Choroid plexus epithelial cell (primary cell): ENCODE measurements at regions not wholly inside any gene's neighbourhood (a gene's known extent, or its start where the extent isn't known, plus 50 kb on each side); places are given as distances from the start of the nearest gene placed in this dataset.

Experiments
- DNase-seq: peaks from one replicate; pipeline ENCODE4 v3.0.0-alpha.2; 2010; ENCODE audit warnings: low read depth
- H3K4me3 ChIP-seq: 2 replicates; pipeline ENCODE4 v1.5.1; 2011; ENCODE audit warnings: low read depth, mild to moderate bottlenecking, control low read depth, low read length, moderate library complexity
- TF ChIP-seq, protein P1 (sequence below): conservative IDR thresholded peaks from 2 replicates; pipeline ENCODE4 v1.5.1; 2011; ENCODE audit warnings: low read depth, mild to moderate bottlenecking, control low read depth, inconsistent platforms, low read length, moderate library complexity

DNA sequence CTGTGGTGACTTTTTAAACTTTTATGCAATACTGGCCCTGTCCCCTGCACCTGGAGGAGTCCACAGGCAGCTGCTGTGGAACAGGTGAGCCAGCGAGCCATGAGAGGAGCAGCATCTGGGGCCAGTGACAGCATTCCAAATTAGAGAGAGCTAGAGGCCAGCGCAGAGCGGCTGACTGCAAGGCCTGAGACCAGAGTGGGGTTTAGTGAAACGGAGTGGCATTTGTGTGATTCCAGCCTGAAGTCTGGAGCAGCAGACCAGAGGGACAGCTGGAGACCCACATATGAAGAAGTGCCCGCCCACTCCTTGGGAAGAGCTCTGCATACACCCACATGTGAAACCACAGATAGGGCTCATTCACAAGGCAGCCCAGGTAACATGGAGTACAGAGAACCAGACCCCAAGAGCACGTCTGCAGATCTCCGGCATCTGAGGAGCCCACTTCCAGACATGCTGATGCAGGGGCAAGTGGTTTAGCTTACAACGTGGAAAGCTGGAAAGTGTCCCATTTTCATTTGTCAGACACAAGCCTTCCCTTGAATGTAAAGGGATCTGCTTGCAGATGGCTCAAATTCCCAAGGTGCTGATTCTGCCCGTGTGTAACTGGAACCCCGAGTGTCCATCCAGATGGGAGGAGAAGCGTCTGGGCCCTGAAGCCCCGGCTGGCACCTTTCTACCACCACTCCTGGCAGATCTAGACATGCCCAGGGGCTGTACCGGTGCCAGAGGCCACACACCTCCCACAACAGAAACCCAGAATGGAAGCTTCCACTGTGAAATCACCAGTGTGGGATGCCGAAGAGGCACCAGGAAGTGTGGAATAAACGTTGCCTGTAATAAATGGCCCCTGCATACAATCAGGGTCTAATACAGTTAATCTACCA, 256.0 kb upstream of the TCERG1L start:
- DNase-seq = no peak
- no peak overlapping the region for H3K4me3 ChIP-seq
- TF ChIP-seq, protein P1, sequence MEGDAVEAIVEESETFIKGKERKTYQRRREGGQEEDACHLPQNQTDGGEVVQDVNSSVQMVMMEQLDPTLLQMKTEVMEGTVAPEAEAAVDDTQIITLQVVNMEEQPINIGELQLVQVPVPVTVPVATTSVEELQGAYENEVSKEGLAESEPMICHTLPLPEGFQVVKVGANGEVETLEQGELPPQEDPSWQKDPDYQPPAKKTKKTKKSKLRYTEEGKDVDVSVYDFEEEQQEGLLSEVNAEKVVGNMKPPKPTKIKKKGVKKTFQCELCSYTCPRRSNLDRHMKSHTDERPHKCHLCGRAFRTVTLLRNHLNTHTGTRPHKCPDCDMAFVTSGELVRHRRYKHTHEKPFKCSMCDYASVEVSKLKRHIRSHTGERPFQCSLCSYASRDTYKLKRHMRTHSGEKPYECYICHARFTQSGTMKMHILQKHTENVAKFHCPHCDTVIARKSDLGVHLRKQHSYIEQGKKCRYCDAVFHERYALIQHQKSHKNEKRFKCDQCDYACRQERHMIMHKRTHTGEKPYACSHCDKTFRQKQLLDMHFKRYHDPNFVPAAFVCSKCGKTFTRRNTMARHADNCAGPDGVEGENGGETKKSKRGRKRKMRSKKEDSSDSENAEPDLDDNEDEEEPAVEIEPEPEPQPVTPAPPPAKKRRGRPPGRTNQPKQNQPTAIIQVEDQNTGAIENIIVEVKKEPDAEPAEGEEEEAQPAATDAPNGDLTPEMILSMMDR = no peak

DNA sequence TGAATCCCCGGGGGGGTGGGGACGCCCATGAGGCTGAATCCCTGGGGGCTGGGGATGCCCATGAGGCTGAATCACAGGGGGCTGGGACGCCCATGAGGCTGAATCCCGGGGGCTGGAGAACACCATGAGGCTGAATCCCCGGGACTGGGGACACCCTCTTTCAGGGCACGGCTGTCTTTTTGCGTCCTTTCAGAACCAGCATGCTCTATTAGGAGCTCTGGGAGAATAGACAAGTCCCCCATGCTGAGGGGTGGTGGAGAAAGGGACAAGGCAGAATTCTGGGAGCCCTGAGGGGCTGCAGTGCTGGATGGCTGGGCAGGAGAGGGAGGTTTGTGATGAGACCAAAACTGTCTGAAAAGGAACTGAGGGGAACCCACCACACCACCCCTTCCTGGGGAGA, 257.3 kb upstream of the TCERG1L start:
- DNase-seq = no peak
- no peak overlapping the region for H3K4me3 ChIP-seq
- TF ChIP-seq, protein P1 = no peak

DNA sequence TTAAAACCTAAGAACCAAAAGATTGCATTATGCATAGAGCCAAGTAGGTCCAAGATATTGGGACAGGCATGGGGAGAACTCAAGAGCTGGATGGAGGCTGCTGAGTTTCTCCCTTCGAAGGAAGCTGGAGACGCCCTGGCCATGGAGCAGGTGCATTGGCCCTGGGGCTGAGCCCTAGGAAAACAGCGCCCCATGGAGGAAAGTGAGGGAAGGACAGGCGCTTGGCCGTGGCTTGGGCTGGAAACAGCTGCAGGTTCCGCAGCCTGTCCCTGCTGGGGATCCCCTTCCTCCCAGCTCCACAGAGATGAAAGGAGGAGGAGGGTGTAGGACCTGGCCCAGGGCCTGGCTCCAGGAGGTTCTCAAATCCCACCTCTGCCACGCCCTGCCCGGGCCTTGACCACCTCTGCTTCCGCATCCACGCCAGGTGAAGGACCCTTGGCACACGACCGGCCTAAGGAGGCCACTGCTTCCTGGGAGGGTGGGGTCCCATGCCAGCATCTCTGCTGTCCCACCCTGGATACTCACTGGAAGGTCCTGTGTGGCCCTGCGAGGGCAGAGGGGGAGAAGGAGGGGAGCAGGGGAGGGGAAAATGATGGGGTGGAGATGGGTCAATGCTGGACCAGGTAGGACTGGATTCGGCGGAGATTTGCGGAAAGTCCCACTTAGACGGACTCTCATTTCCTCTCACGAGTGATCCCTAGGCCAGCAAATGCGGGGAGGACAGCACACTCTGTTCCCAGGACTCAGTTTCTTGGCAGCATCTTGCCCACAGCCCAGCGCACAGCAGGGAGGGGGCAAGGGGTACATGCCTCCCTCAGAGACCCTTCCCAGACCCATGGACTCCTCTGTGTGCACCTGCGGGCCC, 258.6 kb upstream of the TCERG1L start:
- no peak for DNase-seq
- H3K4me3 ChIP-seq = no peak overlapping the region
- TF ChIP-seq, protein P1 = no peak

DNA sequence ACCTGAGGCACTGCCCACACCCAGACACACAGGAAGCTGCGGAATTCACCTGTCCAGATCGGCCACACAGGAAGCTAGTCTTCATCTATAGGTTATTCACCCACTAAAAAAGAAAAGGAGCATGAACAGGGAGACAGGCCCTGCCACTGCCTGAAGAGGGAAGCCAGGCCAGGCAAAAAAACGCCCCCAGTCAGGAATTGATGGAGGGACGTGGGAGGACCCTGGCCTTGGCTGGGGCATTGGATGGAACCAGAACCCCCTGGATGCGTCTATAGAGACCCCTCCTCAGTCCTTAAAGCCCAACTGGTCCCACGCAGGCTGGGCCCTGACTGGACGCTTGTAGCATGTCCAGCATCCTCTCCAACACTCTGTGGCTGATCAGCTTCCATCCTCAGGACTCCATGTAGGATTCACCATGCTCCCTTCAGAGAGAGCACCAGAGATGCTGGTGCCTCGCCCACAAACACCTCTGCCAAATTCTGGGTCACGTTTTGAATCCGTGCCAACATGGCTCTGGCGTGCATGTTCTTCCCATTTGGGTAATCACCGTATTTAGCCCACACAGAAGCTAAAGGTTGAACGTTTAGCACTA, 259.3 kb upstream of the TCERG1L start:
- TF ChIP-seq, protein P1 = no peak
- no peak overlapping the region for H3K4me3 ChIP-seq
- no peak for DNase-seq

DNA sequence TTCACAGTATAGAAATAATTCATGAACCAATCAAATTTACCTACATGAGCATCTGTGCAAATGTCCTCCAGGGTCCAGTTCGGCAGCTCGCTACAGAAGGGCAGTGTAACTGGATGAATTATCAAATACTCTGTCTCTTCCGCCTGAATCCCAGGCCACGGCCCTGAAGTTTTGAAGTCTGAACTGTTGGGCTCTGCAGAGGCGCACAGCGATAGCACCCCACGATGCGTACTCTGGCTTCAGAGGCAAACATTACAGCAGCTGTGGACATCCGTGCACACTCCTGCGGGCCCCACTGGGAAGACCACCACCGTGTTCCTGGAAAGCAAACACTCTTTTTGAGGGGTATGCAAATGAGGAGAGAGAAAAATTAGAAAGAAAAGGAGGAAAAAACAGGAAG, 259.8 kb upstream of the TCERG1L start:
- TF ChIP-seq, protein P1 = no peak
- no peak overlapping the region for H3K4me3 ChIP-seq
- DNase-seq = no peak

DNA sequence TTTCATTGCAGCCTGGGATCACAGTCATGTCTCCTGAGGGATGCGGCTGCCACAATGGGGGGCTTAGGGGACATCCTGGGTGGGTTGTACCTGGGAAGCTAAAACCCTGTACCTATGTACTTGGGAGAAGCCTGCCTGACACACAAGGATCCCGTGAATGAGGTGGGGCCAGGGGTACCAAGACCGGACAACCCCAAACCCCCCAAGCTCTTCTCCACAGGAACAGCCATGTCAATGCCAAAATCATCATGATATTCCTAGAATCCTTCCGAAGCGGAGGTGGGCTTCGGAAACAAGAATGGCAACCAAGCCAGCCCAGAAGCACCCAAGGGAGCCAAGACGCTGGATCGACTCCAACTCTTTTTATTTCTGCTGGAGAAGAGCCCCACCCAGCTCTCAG, 260.3 kb upstream of the TCERG1L start:
- no peak overlapping the region for H3K4me3 ChIP-seq
- no peak for DNase-seq
- TF ChIP-seq, protein P1 = no peak
